GM12878 (cell line): ENCODE measurements at regions not wholly inside any gene's neighbourhood (a gene's known extent, or its start where the extent isn't known, plus 50 kb on each side); places are given as distances from the start of the nearest gene placed in this dataset.

Experiments
- ATAC-seq: fragments of 200-7000 bp; cut with Tn5 transposase; 3 replicates; pipeline ENCODE4 v1.9.1; 2020; ENCODE audit warnings: mild to moderate bottlenecking, moderate library complexity
- BruUV-seq: library from RNA; stranded (reverse); fragments of 400-500 nt; replicated peaks from 2 replicates; lab custom pipeline; 2021; lab: Mats Ljungman, UMichigan
- CTCF ChIA-PET: fragments of 300-600 bp; sonication (Branson Sonifier 250); formaldehyde crosslinking; extraction: SDS; loops from one replicate; lab custom pipeline; 2021; ENCODE audit warnings: inconsistent platforms; lab: Yijun Ruan, JAX
- POLR2A ChIA-PET: fragments of 350-600 bp; formaldehyde crosslinking; extraction: SDS; loops from one replicate; lab custom pipeline; 2021; ENCODE audit warnings: inconsistent platforms; lab: Charles Lee
- RAD21 ChIA-PET: fragments of 300-600 bp; sonication (Branson Sonifier 250); formaldehyde crosslinking; loops from one replicate; lab custom pipeline; 2023; ENCODE audit warnings: antibody characterized with exemption; ENCODE audit not compliant: unreplicated experiment; lab: Charles Lee
- SMC1A ChIA-PET: fragments of 300-600 bp; sonication (Branson Sonifier 250); formaldehyde crosslinking; loops from one replicate; lab custom pipeline; 2023; ENCODE audit not compliant: unreplicated experiment, uncharacterized antibody; lab: Charles Lee
- DNase-seq: peaks from one replicate; pipeline ENCODE4 v3.0.0-alpha.2; 2011; ENCODE audit warnings: low read depth, low spot score
- FAIRE-seq: peaks from 3 replicates; lab custom pipeline; 2011; peaks lifted over from hg19 to GRCh38; lab: Jason Lieb, UNC
- H2AFZ ChIP-seq: 2 replicates; pipeline ENCODE4 v1.6.0; 2011; ENCODE audit warnings: low read depth, low read length, control low read depth; ENCODE audit not compliant: control insufficient read depth
- H3K27ac ChIP-seq: 2 replicates; pipeline ENCODE4 v1.5.1; 2011; ENCODE audit warnings: control low read depth; ENCODE audit not compliant: control insufficient read depth, insufficient read depth
- H3K27me3 ChIP-seq, 2 experiments: replicated peaks in 1 of 2; 2 replicates each; pipeline versions ENCODE4 v1.6.0 to v1.6.1; 2011; ENCODE audit warnings: low read length in 1 of 2; ENCODE audit not compliant: control insufficient read depth in 2 of 2, insufficient read depth in 2 of 2
- H3K36me3 ChIP-seq, 2 experiments: 2 replicates each; pipeline ENCODE4 v1.5.1; 2011; ENCODE audit warnings: low read length in 1 of 2; ENCODE audit not compliant: control insufficient read depth in 2 of 2, insufficient read depth in 2 of 2
- H3K4me1 ChIP-seq: 2 replicates; pipeline ENCODE4 v1.6.1; 2011; ENCODE audit warnings: mild to moderate bottlenecking, low read length, moderate library complexity, mixed read lengths; ENCODE audit not compliant: control insufficient read depth, insufficient read depth
- H3K4me2 ChIP-seq: 2 replicates; pipeline ENCODE4 v1.6.0; 2011; ENCODE audit warnings: control low read depth; ENCODE audit not compliant: control insufficient read depth, insufficient read depth
- H3K4me3 ChIP-seq: fragments of 200-600 bp; sonication (generic); 2 replicates; pipeline ENCODE4 v1.5.1; 2016
- H3K79me2 ChIP-seq: 2 replicates; pipeline ENCODE4 v1.6.0; 2011; ENCODE audit warnings: low read length; ENCODE audit not compliant: control insufficient read depth, insufficient read depth
- H3K9ac ChIP-seq: 2 replicates; pipeline ENCODE4 v1.8.0; 2011; ENCODE audit warnings: low read length, control low read depth, mixed read lengths; ENCODE audit not compliant: control insufficient read depth, insufficient read depth
- H3K9me3 ChIP-seq: replicated peaks from 3 replicates; pipeline ENCODE4 v1.5.1; 2011; ENCODE audit warnings: mild to moderate bottlenecking, low read length; ENCODE audit not compliant: control insufficient read depth, insufficient read depth
- H4K20me1 ChIP-seq: 2 replicates; pipeline ENCODE4 v1.6.0; 2011; ENCODE audit not compliant: control insufficient read depth, insufficient read depth
- ATF3 ChIP-seq: IDR thresholded peaks from 2 replicates; pipeline ENCODE4 v1.6.1; 2011; ENCODE audit warnings: low read depth, mild to moderate bottlenecking, low read length, moderate library complexity, borderline replicate concordance; ENCODE audit errors: extremely low read depth
- BRCA1 ChIP-seq: IDR thresholded peaks from 2 replicates; pipeline ENCODE4 v1.6.1; 2011; ENCODE audit warnings: low read depth, low read length, improper control_type of control experiment
- CTCF ChIP-seq, 3 experiments: IDR thresholded peaks in 2 of 3; conservative IDR thresholded peaks in 1 of 3; 2 replicates each; pipeline ENCODE4 v1.5.1; 2011; ENCODE audit warnings: low read depth in 3 of 3, low read length in 3 of 3, mild to moderate bottlenecking in 3 of 3, control low read depth in 2 of 3, moderate library complexity in 2 of 3, inconsistent platforms in 1 of 3, mixed read lengths in 1 of 3; ENCODE audit not compliant: control insufficient read depth in 2 of 3, insufficient read depth in 1 of 3; ENCODE audit errors: extremely low read depth in 1 of 3
- DPF2 ChIP-seq: fragments of 450-650 bp; IDR thresholded peaks from 2 replicates; pipeline ENCODE4 v1.6.1; 2017; ENCODE audit warnings: mild to moderate bottlenecking
- EP300 ChIP-seq, 2 experiments: fragments of 150-350 bp in 1 of 2; IDR thresholded peaks; 2 replicates each; pipeline ENCODE4 v1.6.1; 2011 to 2012; ENCODE audit warnings: low read depth in 2 of 2, low read length in 2 of 2, borderline replicate concordance in 1 of 2, improper control_type of control experiment in 1 of 2, inconsistent platforms in 1 of 2; ENCODE audit not compliant: control insufficient read depth in 1 of 2
- ETV6 ChIP-seq, 2 experiments: fragments of 450-650 bp in 1 of 2; IDR thresholded peaks in 1 of 2; conservative IDR thresholded peaks in 1 of 2; 2 replicates each; pipeline ENCODE4 v1.6.1; 2014; ENCODE audit warnings: antibody characterized with exemption in 1 of 2, borderline replicate concordance in 1 of 2, low read depth in 1 of 2, mild to moderate bottlenecking in 1 of 2, moderate library complexity in 1 of 2
- FOS ChIP-seq: IDR thresholded peaks from 3 replicates; pipeline ENCODE4 v1.6.1; 2011; ENCODE audit warnings: borderline replicate concordance; ENCODE audit not compliant: insufficient read length; ENCODE audit errors: extremely low read depth
- IRF4 ChIP-seq: IDR thresholded peaks from 2 replicates; pipeline ENCODE4 v1.6.1; 2011; ENCODE audit warnings: low read depth, low read length
- KLF5 ChIP-seq: fragments of 450-650 bp; IDR thresholded peaks from 2 replicates; pipeline ENCODE4 v1.6.1; 2014; ENCODE audit warnings: mild to moderate bottlenecking; ENCODE audit not compliant: partially characterized antibody
- MEF2A ChIP-seq: IDR thresholded peaks from 2 replicates; pipeline ENCODE4 v1.6.1; 2011; ENCODE audit warnings: low read depth, mild to moderate bottlenecking, low read length, moderate library complexity; ENCODE audit not compliant: insufficient read depth
- MXI1 ChIP-seq: fragments of 150-350 bp; IDR thresholded peaks from 2 replicates; pipeline ENCODE4 v1.6.1; 2011; ENCODE audit warnings: low read depth, mild to moderate bottlenecking, inconsistent platforms, low read length, improper control_type of control experiment
- NR2C1 ChIP-seq: fragments of 450-650 bp; IDR thresholded peaks from 2 replicates; pipeline ENCODE4 v1.6.1; 2017; ENCODE audit warnings: antibody characterized with exemption, mild to moderate bottlenecking, moderate library complexity
- SIX5 ChIP-seq: IDR thresholded peaks from 2 replicates; pipeline ENCODE4 v1.6.1; 2011; ENCODE audit warnings: mild to moderate bottlenecking, low read depth, low read length, moderate library complexity; ENCODE audit not compliant: severe bottlenecking
- SREBF2 ChIP-seq: IDR thresholded peaks from 2 replicates; pipeline ENCODE4 v1.6.1; 2012; ENCODE audit warnings: mild to moderate bottlenecking, low read length
- SUZ12 ChIP-seq: fragments of 200-600 bp; sonication (generic); IDR thresholded peaks from one replicate; pipeline ENCODE4 v1.6.1; 2018; ENCODE audit warnings: antibody characterized with exemption, mild to moderate bottlenecking; ENCODE audit not compliant: unreplicated experiment
- WGBS: methylation state at CpG from one replicate; pipeline ENCODE4 v1.1.6; 2016; ENCODE audit warnings: low lambda C conversion rate; ENCODE audit not compliant: insufficient replicate concordance, insufficient coverage; ENCODE audit errors: missing lambda C conversion rate; 5-methylcytosine and 5-hydroxymethylcytosine counted together
- in situ Hi-C: fragments of 300-500 bp; cut with MboI; formaldehyde crosslinking; loops from 9 replicates; pipeline ENCODE4 v1.14.3; 2018; ENCODE audit warnings: mixed read lengths
- intact Hi-C: fragments of 100-400 bp; cut with micrococcal nuclease; formaldehyde crosslinking; loops from one replicate; pipeline ENCODE4 v1.14.2; 2022; ENCODE audit not compliant: unreplicated experiment

GRCh38 chr6:156556811-156557210 lies 220.4 kb upstream of the ARID1B start:
- ATAC-seq (no peak), FAIRE-seq (no peak)
- ChIA-PET RAD21 (no interaction called here), SMC1A (no interaction called here), POLR2A (no interaction called here)
- H3K4me1 ChIP-seq, result peaks cover 3% of the 10 kb centered on the region; the same call in 1 of the 2 replicates
- intact Hi-C loops, result no loop called here
- no peak overlapping the region; the same call in 1 of the 2 replicates for H2AFZ ChIP-seq
- H3K4me3 ChIP-seq, result no peak overlapping the region
- H3K27ac ChIP-seq, result no peak overlapping the region
- no peaks in the 10 kb centered on the region for H3K36me3 ChIP-seq
- no peaks in the 10 kb centered on the region for H3K27me3 ChIP-seq
- TF ChIP-seq SUZ12 (no peak), ETV6 (conservative IDR thresholded peaks at IDR 0.05 in 1 of 2, IDR thresholded peaks at IDR 0.05 in 1 of 2; ENCODE audit: borderline replicate concordance in 1 of 2, low read depth in 1 of 2) (no peak), CTCF (IDR thresholded peaks at IDR 0.05 in 2 of 3, conservative IDR thresholded peaks at IDR 0.05 in 1 of 3; ENCODE audit: control insufficient read depth in 2 of 3, extremely low read depth in 1 of 3, insufficient read depth in 1 of 3, low read depth in 3 of 3, low read length in 3 of 3) (no peak), SREBF2 (no peak), MEF2A (no peak), KLF5 (no peak), FOS (no peak), SIX5 (no peak), ATF3 (no peak), DPF2 (no peak), BRCA1 (no peak), NR2C1 (no peak), EP300 (IDR thresholded peaks at IDR 0.05; ENCODE audit: borderline replicate concordance in 1 of 2, control insufficient read depth in 1 of 2, low read depth in 2 of 2, low read length in 2 of 2) (no peak), MXI1 (no peak), IRF4 (no peak)
- TF ChIP-seq, all 136 proteins: peak for 0
- Histone ChIP-seq H4K20me1 (no peaks in the 10 kb centered on the region), H3K9me3 (peaks cover 2% of the 10 kb centered on the region), H3K4me2 (no peak overlapping the region), H3K79me2 (no peaks in the 10 kb centered on the region), H3K9ac (no peak overlapping the region)
- BruUV-seq, result no TSS peak
- 22% methylated on average over 5 of the region's 5 CpGs for WGBS
- in situ Hi-C loops, result no loop called here
- CTCF ChIA-PET, result no interaction called here
- DNase-seq, result no peak
